Testis (tissue), 2 donors: ENCODE measurements at regions not wholly inside any gene's neighbourhood (a gene's known extent, or its start where the extent isn't known, plus 50 kb on each side); places are given as distances from the start of the nearest gene placed in this dataset.

Experiments used
- DNase-seq: peaks from one replicate; pipeline ENCODE4 v3.0.0-alpha.2; 2019
- H3K27ac ChIP-seq, 2 donors: fragments of 200-600 bp; sonication (generic); one replicate each; pipeline ENCODE4 v1.5.1; 2019
- H3K27me3 ChIP-seq: fragments of 200-600 bp; sonication (generic); one replicate; pipeline ENCODE4 v1.5.1; 2019
- H3K36me3 ChIP-seq: fragments of 200-600 bp; sonication (generic); one replicate; pipeline ENCODE4 v1.5.1; 2017; ENCODE audit warnings: low read depth; ENCODE audit errors: missing control alignments
- H3K4me1 ChIP-seq: fragments of 200-600 bp; sonication (generic); one replicate; pipeline ENCODE4 v1.5.1; 2019
- H3K4me3 ChIP-seq, 2 donors: fragments of 200-600 bp; sonication (generic); one replicate each; pipeline ENCODE4 v1.5.1; 2017 to 2019
- H3K9me3 ChIP-seq: fragments of 200-600 bp; sonication (generic); one replicate; pipeline ENCODE4 v1.5.1; 2017
- CTCF ChIP-seq, 3 experiments: fragments of 450-650 bp in 2 of 3; fragments of 200-600 bp in 1 of 3; sonication (generic) in 1 of 3; IDR thresholded peaks; one replicate each; pipeline ENCODE4 v1.5.1; 2016 to 2019; ENCODE audit warnings: antibody characterized with exemption in 3 of 3, mild to moderate bottlenecking in 2 of 3, moderate library complexity in 1 of 3
- POLR2A ChIP-seq: fragments of 450-650 bp; IDR thresholded peaks from one replicate; pipeline ENCODE4 v1.6.1; 2017; ENCODE audit warnings: antibody characterized with exemption, mild to moderate bottlenecking, moderate library complexity
- WGBS, 2 donors: methylation state at CpG; one replicate each; pipeline ENCODE4 v1.1.5; 2018; 5-methylcytosine and 5-hydroxymethylcytosine counted together
- intact Hi-C: fragments of 100-400 bp; cut with DNase I; formaldehyde crosslinking; loops from one replicate; pipeline ENCODE4 v1.15.1; 2023; ENCODE audit warnings: low total_unique reads

- H3K4me1 ChIP-seq: no peaks in the 10 kb centered on the region
- no peaks in the 10 kb centered on the region for H3K27me3 ChIP-seq
- no peaks in the 10 kb centered on the region for H3K9me3 ChIP-seq
- intact Hi-C loops: no loop called here
- no peaks in the 10 kb centered on the region for H3K36me3 ChIP-seq
- no peak overlapping the region for H3K27ac ChIP-seq
- no peak overlapping the region for H3K4me3 ChIP-seq
- 89 to 92% methylated on average over 7 of the region's 7 CpGs for WGBS, 2 donors
- no peak for DNase-seq
- TF ChIP-seq POLR2A (no peak), CTCF (IDR thresholded peaks at IDR 0.05) (no peak)
Measured at GRCh38 chr20:24095756-24096155, 107.2 kb upstream of the GGTLC1 start.

DNA sequence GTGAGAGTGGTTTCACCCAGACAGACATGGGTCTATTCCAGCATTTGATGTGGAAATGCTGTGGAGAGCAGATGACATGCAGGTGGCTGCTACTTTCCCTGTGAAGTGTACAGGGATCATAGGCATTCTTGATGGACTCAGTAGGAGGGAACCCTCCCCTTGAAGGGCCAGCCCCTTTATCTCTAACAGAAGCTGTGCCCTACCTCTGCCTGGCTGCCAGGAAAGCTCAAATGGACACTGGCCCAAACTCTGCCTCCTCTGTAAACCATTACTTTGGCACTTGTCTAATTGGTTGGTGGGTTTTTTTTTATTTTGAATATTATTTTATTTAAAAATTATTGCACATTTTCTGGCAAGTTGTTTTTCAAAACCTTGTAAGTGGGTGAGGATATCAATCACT is 106.7 kb upstream of the GGTLC1 start:
- Histone ChIP-seq H3K9me3 (no peaks in the 10 kb centered on the region), H3K27me3 (no peaks in the 10 kb centered on the region), H3K36me3 (no peaks in the 10 kb centered on the region), H3K4me1 (no peaks in the 10 kb centered on the region), H3K27ac (no peak overlapping the region), H3K4me3 (no peak overlapping the region)
- intact Hi-C loops: no loop called here
- DNase-seq: no peak
- no peak for TF ChIP-seq CTCF (IDR thresholded peaks at IDR 0.05)
- TF ChIP-seq POLR2A: no peak

- 59 to 72% methylated on average over 2 of the region's 2 CpGs for WGBS, 2 donors
- no peak for DNase-seq
- no peak overlapping the region for H3K4me3 ChIP-seq
- no peaks in the 10 kb centered on the region for H3K36me3 ChIP-seq
- H3K4me1 ChIP-seq: no peaks in the 10 kb centered on the region
- H3K9me3 ChIP-seq: no peaks in the 10 kb centered on the region
- H3K27me3 ChIP-seq: no peaks in the 10 kb centered on the region
- no peak for TF ChIP-seq POLR2A
- no peak for TF ChIP-seq CTCF (IDR thresholded peaks at IDR 0.05)
- intact Hi-C loops: no loop called here
- no peak overlapping the region for H3K27ac ChIP-seq
Measured at GRCh38 chr20:24089576-24089975, 101.0 kb upstream of the GGTLC1 start.

GRCh38 chr20:24086121-24086520 is 97.5 kb upstream of the GGTLC1 start:
- 81 to 92% methylated on average over 5 of the region's 5 CpGs for WGBS, 2 donors
- DNase-seq: no peak
- H3K4me3 ChIP-seq: no peak overlapping the region
- intact Hi-C loops: no loop called here
- no peaks in the 10 kb centered on the region for H3K9me3 ChIP-seq
- H3K27ac ChIP-seq: no peak overlapping the region
- H3K27me3 ChIP-seq: no peaks in the 10 kb centered on the region
- TF ChIP-seq POLR2A: no peak
- no peak for TF ChIP-seq CTCF (IDR thresholded peaks at IDR 0.05)
- H3K36me3 ChIP-seq: no peaks in the 10 kb centered on the region
- no peaks in the 10 kb centered on the region for H3K4me1 ChIP-seq

GRCh38 chr20:24084281-24084680 is 95.7 kb upstream of the GGTLC1 start:
- DNase-seq: no peak
- no peaks in the 10 kb centered on the region for H3K4me1 ChIP-seq
- no peak overlapping the region for H3K27ac ChIP-seq
- WGBS, 2 donors: 84 to 87% methylated on average over 3 of the region's 3 CpGs
- no peak for TF ChIP-seq POLR2A
- TF ChIP-seq CTCF (IDR thresholded peaks at IDR 0.05): no peak
- no peaks in the 10 kb centered on the region for H3K27me3 ChIP-seq
- H3K9me3 ChIP-seq: no peaks in the 10 kb centered on the region
- no peak overlapping the region for H3K4me3 ChIP-seq
- H3K36me3 ChIP-seq: no peaks in the 10 kb centered on the region
- intact Hi-C loops: no loop called here
